ENCODE measurements at regions not wholly inside any gene's neighbourhood (a gene's known extent, or its start where the extent isn't known, plus 50 kb on each side); places are given as distances from the start of the nearest gene placed in this dataset.

GRCh38 chr3:102143536-102143935 is 291.3 kb upstream of the ZPLD1 start:
- Histone ChIP-seq H4K20me1 (ENCODE audit: insufficient read depth, low read length) (no peaks in the 10 kb centered on the region), H3K36me3 (ENCODE audit: insufficient read depth, low read length) (no peaks in the 10 kb centered on the region), H3K4me1 (ENCODE audit: insufficient read depth, low read length) (peaks cover 23% of the 10 kb centered on the region), H3K27me3 (ENCODE audit: insufficient read depth, low read length) (no peaks in the 10 kb centered on the region), H3K27ac (ENCODE audit: low read depth, low read length) (no peak overlapping the region), H3K79me2 (ENCODE audit: insufficient read depth, low read length) (no peaks in the 10 kb centered on the region), H3K9me3 (ENCODE audit: low read depth, low read length) (no peaks in the 10 kb centered on the region), H3K4me2 (ENCODE audit: insufficient read depth, low read length) (no peak overlapping the region), H2AFZ (ENCODE audit: low read length) (no peak overlapping the region), H3K4me3 (ENCODE audit: insufficient read depth, low read length) (no peak overlapping the region)
- TF ChIP-seq CTCF (IDR thresholded peaks at IDR 0.05; ENCODE audit: extremely low read depth, low read depth, low read length) = no peak
- DNase-seq (ENCODE audit: insufficient read length, low spot score, missing footprints) = no peak

- H3K36me3 ChIP-seq (ENCODE audit: insufficient read depth, low read length) = no peaks in the 10 kb centered on the region
- no peaks in the 10 kb centered on the region for H4K20me1 ChIP-seq (ENCODE audit: insufficient read depth, low read length)
- no peaks in the 10 kb centered on the region for H3K79me2 ChIP-seq (ENCODE audit: insufficient read depth, low read length)
- no peak for DNase-seq (ENCODE audit: insufficient read length, low spot score, missing footprints)
- no peak overlapping the region for H3K4me2 ChIP-seq (ENCODE audit: insufficient read depth, low read length)
- no peak overlapping the region for H2AFZ ChIP-seq (ENCODE audit: low read length)
- no peak overlapping the region for H3K27ac ChIP-seq (ENCODE audit: low read depth, low read length)
- H3K9me3 ChIP-seq (ENCODE audit: low read depth, low read length) = no peaks in the 10 kb centered on the region
- TF ChIP-seq CTCF (IDR thresholded peaks at IDR 0.05; ENCODE audit: extremely low read depth, low read depth, low read length) = no peak
- peaks cover 23% of the 10 kb centered on the region for H3K4me1 ChIP-seq (ENCODE audit: insufficient read depth, low read length)
- no peaks in the 10 kb centered on the region for H3K27me3 ChIP-seq (ENCODE audit: insufficient read depth, low read length)
- H3K4me3 ChIP-seq (ENCODE audit: insufficient read depth, low read length) = no peak overlapping the region
Observed at GRCh38 chr3:102144063-102144462, 290.8 kb upstream of the ZPLD1 start.

- H3K4me1 ChIP-seq (ENCODE audit: insufficient read depth, low read length) = no peaks in the 10 kb centered on the region
- H3K4me2 ChIP-seq (ENCODE audit: insufficient read depth, low read length) = no peak overlapping the region
- H3K27ac ChIP-seq (ENCODE audit: low read depth, low read length) = no peak overlapping the region
- H3K4me3 ChIP-seq (ENCODE audit: insufficient read depth, low read length) = no peak overlapping the region
- no peak for DNase-seq (ENCODE audit: insufficient read length, low spot score, missing footprints)
- no peak overlapping the region for H2AFZ ChIP-seq (ENCODE audit: low read length)
- H4K20me1 ChIP-seq (ENCODE audit: insufficient read depth, low read length) = no peaks in the 10 kb centered on the region
- H3K36me3 ChIP-seq (ENCODE audit: insufficient read depth, low read length) = no peaks in the 10 kb centered on the region
- H3K9me3 ChIP-seq (ENCODE audit: low read depth, low read length) = peaks cover 2% of the 10 kb centered on the region
- TF ChIP-seq CTCF (IDR thresholded peaks at IDR 0.05; ENCODE audit: extremely low read depth, low read depth, low read length) = no peak
- H3K79me2 ChIP-seq (ENCODE audit: insufficient read depth, low read length) = no peaks in the 10 kb centered on the region
- H3K27me3 ChIP-seq (ENCODE audit: insufficient read depth, low read length) = no peaks in the 10 kb centered on the region
Observed at GRCh38 chr3:102148598-102149337, 286.0 kb upstream of the ZPLD1 start.

GRCh38 chr3:102151935-102152334 is 282.9 kb upstream of the ZPLD1 start:
- Histone ChIP-seq H3K9me3 (ENCODE audit: low read depth, low read length) (peaks cover 2% of the 10 kb centered on the region), H3K4me2 (ENCODE audit: insufficient read depth, low read length) (no peak overlapping the region), H4K20me1 (ENCODE audit: insufficient read depth, low read length) (no peaks in the 10 kb centered on the region), H3K27me3 (ENCODE audit: insufficient read depth, low read length) (no peaks in the 10 kb centered on the region), H3K4me3 (ENCODE audit: insufficient read depth, low read length) (no peak overlapping the region), H3K4me1 (ENCODE audit: insufficient read depth, low read length) (peaks cover 9% of the 10 kb centered on the region), H2AFZ (ENCODE audit: low read length) (no peak overlapping the region), H3K79me2 (ENCODE audit: insufficient read depth, low read length) (no peaks in the 10 kb centered on the region), H3K36me3 (ENCODE audit: insufficient read depth, low read length) (no peaks in the 10 kb centered on the region), H3K27ac (ENCODE audit: low read depth, low read length) (no peak overlapping the region)
- TF ChIP-seq CTCF (IDR thresholded peaks at IDR 0.05; ENCODE audit: extremely low read depth, low read depth, low read length) = no peak
- no peak for DNase-seq (ENCODE audit: insufficient read length, low spot score, missing footprints)
